ENCODE measurements at regions not wholly inside any gene's neighbourhood (a gene's known extent, or its start where the extent isn't known, plus 50 kb on each side); places are given as distances from the start of the nearest gene placed in this dataset.

GRCh38 chr14:105745433-105746123, 219.2 kb downstream of the TMEM121 start:
- TF ChIP-seq CTCF (conservative IDR thresholded peaks at IDR 0.05; ENCODE audit: low read depth in 2 of 2) (no peak), ZNF114 (CRISPR knock-in tag; IDR thresholded peaks at IDR 0.05) (no peak)
